SK-N-SH (cell line): ENCODE measurements at regions not wholly inside any gene's neighbourhood (a gene's known extent, or its start where the extent isn't known, plus 50 kb on each side); places are given as distances from the start of the nearest gene placed in this dataset.

Experiments
- CTCF ChIA-PET: fragments of 300-600, 350-600 bp; formaldehyde crosslinking; extraction: SDS; loops from one replicate; lab custom pipeline; 2021; lab: Yijun Ruan, JAX
- POLR2A ChIA-PET: fragments of 350-600 bp; sonication (Branson Sonifier 250); formaldehyde crosslinking; extraction: SDS; loops from one replicate; lab custom pipeline; 2020; ENCODE audit warnings: antibody characterized with exemption, inconsistent platforms; lab: Yijun Ruan, JAX
- DNase-seq: peaks from one replicate; pipeline ENCODE4 v3.0.0; 2012
- H2AFZ ChIP-seq: fragments of 200-600 bp; sonication (generic); 2 replicates; pipeline ENCODE4 v1.8.1; 2016; ENCODE audit warnings: antibody characterized with exemption, mild to moderate bottlenecking, low read depth
- H3F3A ChIP-seq: fragments of 200-600 bp; sonication (generic); replicated peaks from 2 replicates; pipeline ENCODE3; 2016; ENCODE audit warnings: antibody characterized with exemption, mild to moderate bottlenecking; ENCODE audit not compliant: insufficient read depth
- H3K27ac ChIP-seq, 2 experiments: fragments of 200-500 bp in 1 of 2; fragments of 200-600 bp in 1 of 2; sonication (Bioruptor generic) in 1 of 2; sonication (generic), shearing (Covaris generic) in 1 of 2; 2 replicates each; pipeline versions ENCODE4 v1.5.1 to v1.6.1; 2014 to 2016; ENCODE audit warnings: low read depth in 2 of 2, inconsistent platforms in 1 of 2, low read length in 1 of 2, mild to moderate bottlenecking in 1 of 2, mixed read lengths in 1 of 2
- H3K27me3 ChIP-seq: fragments of 200-600 bp; sonication (generic), shearing (Covaris generic); 2 replicates; pipeline ENCODE4 v1.6.1; 2016; ENCODE audit warnings: mixed run types; ENCODE audit not compliant: insufficient read depth
- H3K36me3 ChIP-seq, 2 experiments: fragments of 200-500 bp in 1 of 2; fragments of 200-600 bp in 1 of 2; sonication (Bioruptor generic) in 1 of 2; sonication (generic) in 1 of 2; replicated peaks in 1 of 2; 2 replicates each; pipeline versions ENCODE3 to v1.5.1; 2014 to 2016; ENCODE audit warnings: low read length in 1 of 2, mild to moderate bottlenecking in 1 of 2; ENCODE audit not compliant: insufficient read depth in 2 of 2, control insufficient read depth in 1 of 2
- H3K4me1 ChIP-seq, 2 experiments: fragments of 200-500 bp in 1 of 2; fragments of 200-600 bp in 1 of 2; sonication (Bioruptor generic) in 1 of 2; sonication (generic), shearing (Covaris generic) in 1 of 2; 2 replicates each; pipeline versions ENCODE4 v1.5.1 to v1.6.1; 2014 to 2016; ENCODE audit warnings: low read depth in 1 of 2, low read length in 1 of 2, mixed run types in 1 of 2; ENCODE audit not compliant: insufficient read depth in 2 of 2, control insufficient read depth in 1 of 2
- H3K4me2 ChIP-seq: fragments of 200-600 bp; sonication (generic), shearing (Covaris generic); 2 replicates; pipeline ENCODE4 v1.6.1; 2017; ENCODE audit warnings: mixed run types
- H3K4me3 ChIP-seq, 2 experiments: fragments of 200-500 bp in 1 of 2; fragments of 200-600 bp in 1 of 2; sonication (Bioruptor generic) in 1 of 2; sonication (generic), shearing (Covaris generic) in 1 of 2; 2 replicates each; pipeline versions ENCODE4 v1.5.1 to v1.8.1; 2014 to 2016; ENCODE audit warnings: low read depth in 2 of 2, inconsistent platforms in 1 of 2, low read length in 1 of 2, mild to moderate bottlenecking in 1 of 2, mixed read lengths in 1 of 2, moderate library complexity in 1 of 2
- H3K79me2 ChIP-seq: fragments of 200-600 bp; sonication (generic); 2 replicates; pipeline ENCODE4 v1.8.1; 2017; ENCODE audit warnings: mild to moderate bottlenecking; ENCODE audit not compliant: insufficient read depth
- H3K9ac ChIP-seq: fragments of 200-600 bp; sonication (generic); 2 replicates; pipeline ENCODE4 v1.6.1; 2017; ENCODE audit warnings: mixed run types
- H3K9me2 ChIP-seq: fragments of 200-600 bp; sonication (generic); 2 replicates; pipeline ENCODE4 v1.6.1; 2017; ENCODE audit warnings: mixed run types
- H3K9me3 ChIP-seq: fragments of 200-600 bp; sonication (generic); 2 replicates; pipeline ENCODE4 v1.6.1; 2017; ENCODE audit warnings: mixed run types, mild to moderate bottlenecking, moderate library complexity
- H4K20me1 ChIP-seq: fragments of 200-600 bp; sonication (generic); 2 replicates; pipeline ENCODE4 v1.6.1; 2017; ENCODE audit warnings: mild to moderate bottlenecking, mixed run types; ENCODE audit not compliant: insufficient read depth
- CHD2 ChIP-seq: fragments of 150-350 bp; IDR thresholded peaks from 2 replicates; pipeline ENCODE4 v1.6.1; 2018; ENCODE audit warnings: low read length; ENCODE audit not compliant: partially characterized antibody
- ELF1 ChIP-seq: IDR thresholded peaks from 2 replicates; pipeline ENCODE4 v1.4.0; 2012
- EP300 ChIP-seq, 2 experiments: IDR thresholded peaks; 2 replicates each; pipeline versions ENCODE4 v1.4.0 to v1.6.1; 2012; ENCODE audit warnings: borderline replicate concordance in 1 of 2, low read depth in 1 of 2, low read length in 1 of 2
- FOSL2 ChIP-seq: IDR thresholded peaks from 2 replicates; pipeline ENCODE4 v1.4.0; 2012; ENCODE audit warnings: low read depth, mild to moderate bottlenecking, moderate library complexity, borderline replicate concordance
- FOXJ3 ChIP-seq: sonication (generic); formaldehyde crosslinking; IDR thresholded peaks from 2 replicates; pipeline ENCODE4 v1.5.1; 2020; ENCODE audit warnings: mild to moderate bottlenecking, missing genetic modification reagents
- FOXM1 ChIP-seq: IDR thresholded peaks from 2 replicates; pipeline ENCODE4 v1.4.0; 2012; ENCODE audit warnings: low read depth, mild to moderate bottlenecking
- GABPA ChIP-seq: IDR thresholded peaks from 2 replicates; pipeline ENCODE4 v1.4.0; 2012; ENCODE audit warnings: low read depth, mild to moderate bottlenecking
- MXI1 ChIP-seq: IDR thresholded peaks from 2 replicates; pipeline ENCODE4 v1.6.1; 2012; ENCODE audit warnings: mild to moderate bottlenecking, low read depth, low read length, improper control_type of control experiment
- NRF1 ChIP-seq: IDR thresholded peaks from 2 replicates; pipeline ENCODE4 v1.6.1; 2012; ENCODE audit warnings: low read depth, mild to moderate bottlenecking, low read length
- PBX3 ChIP-seq: IDR thresholded peaks from 2 replicates; pipeline ENCODE4; 2012
- POLR2AphosphoS5 ChIP-seq: IDR thresholded peaks from 2 replicates; pipeline ENCODE4 v1.6.1; 2012; ENCODE audit warnings: low read depth, low read length
- SIN3A ChIP-seq: IDR thresholded peaks from 2 replicates; pipeline ENCODE4 v1.6.1; 2012; ENCODE audit warnings: low read depth, mild to moderate bottlenecking, low read length, moderate library complexity, borderline replicate concordance
- SMC3 ChIP-seq: IDR thresholded peaks from 2 replicates; pipeline ENCODE4 v1.6.1; 2012; ENCODE audit warnings: low read depth, low read length, improper control_type of control experiment
- TAF1 ChIP-seq: IDR thresholded peaks from 2 replicates; pipeline ENCODE4 v1.6.1; 2012; ENCODE audit warnings: low read depth, mild to moderate bottlenecking, low read length, moderate library complexity, borderline replicate concordance
- TCF12 ChIP-seq: IDR thresholded peaks from 2 replicates; pipeline ENCODE4 v1.4.0; 2012
- TEAD4 ChIP-seq: IDR thresholded peaks from 2 replicates; pipeline ENCODE4 v1.4.0; 2012; ENCODE audit warnings: mild to moderate bottlenecking, borderline replicate concordance; ENCODE audit not compliant: insufficient read depth
- YY1 ChIP-seq: IDR thresholded peaks from 2 replicates; pipeline ENCODE4 v1.4.0; 2012; ENCODE audit warnings: low read depth, mild to moderate bottlenecking
- WGBS: methylation state at CpG from one replicate; pipeline ENCODE4 v1.1.6; 2017; ENCODE audit warnings: low lambda C conversion rate; 5-methylcytosine and 5-hydroxymethylcytosine counted together
- TF ChIP-seq, protein P1 (sequence below): fragments of 150-350 bp; IDR thresholded peaks from 2 replicates; pipeline ENCODE4 v1.6.1; 2016; ENCODE audit warnings: mild to moderate bottlenecking, low read depth, low read length
- TF ChIP-seq, protein P2 (sequence below): IDR thresholded peaks from 2 replicates; pipeline ENCODE4 v1.4.0; 2012; ENCODE audit warnings: low read depth, borderline replicate concordance

DNA sequence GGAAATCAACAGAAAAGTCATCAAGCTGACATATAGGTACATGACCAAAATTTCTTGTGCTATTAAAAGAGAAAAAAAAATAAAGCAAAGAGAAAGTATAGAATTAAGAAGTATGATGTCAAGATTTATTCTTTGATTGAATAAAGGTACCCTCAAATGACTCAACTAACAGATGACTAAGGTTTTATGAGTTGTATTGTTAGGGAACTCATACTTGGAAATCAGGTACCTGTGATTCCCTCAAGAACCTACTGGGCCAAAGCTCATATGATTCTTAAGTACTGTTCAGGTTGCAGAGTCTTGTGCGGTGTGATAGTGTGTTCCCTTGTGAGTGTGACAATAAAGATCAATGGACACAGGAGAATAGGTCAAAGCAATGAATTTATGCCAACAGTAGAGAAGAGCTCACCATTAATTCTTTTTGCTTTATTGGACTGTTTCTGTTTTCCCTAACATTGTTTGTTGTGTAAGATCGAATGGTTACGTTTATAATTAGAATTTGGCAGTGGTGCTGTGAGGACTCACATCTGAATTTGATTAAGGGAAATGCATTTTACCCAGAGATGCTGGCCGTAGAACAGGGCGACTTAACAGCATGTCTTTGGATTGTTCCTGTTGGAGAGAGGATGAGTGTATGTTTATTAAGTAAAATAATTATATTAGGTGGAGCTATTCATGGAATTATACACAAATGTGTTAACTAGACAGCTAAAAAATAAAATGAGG, 293.2 kb upstream of the SEMA3D start (continued):
- TF ChIP-seq SIN3A = no peak
- TF ChIP-seq ELF1 = no peak
- TF ChIP-seq CHD2 = no peak
- TF ChIP-seq POLR2AphosphoS5 = peak; percentile 42; the same call in 1 of the 2 replicates
- no peak for TF ChIP-seq NRF1
- peak; percentile 93 for TF ChIP-seq TCF12
- TF ChIP-seq TAF1 = no peak
- TF ChIP-seq EP300 (IDR thresholded peaks at IDR 0.05; ENCODE audit: borderline replicate concordance in 1 of 2, low read depth in 1 of 2, low read length in 1 of 2) = peak in 1 of 2 experiments; percentile 69; a peak in 3 of 4 replicates

GRCh38 chr7:85478530-85478929, 291.7 kb upstream of the SEMA3D start:
- POLR2A ChIA-PET = no interaction called here

DNA sequence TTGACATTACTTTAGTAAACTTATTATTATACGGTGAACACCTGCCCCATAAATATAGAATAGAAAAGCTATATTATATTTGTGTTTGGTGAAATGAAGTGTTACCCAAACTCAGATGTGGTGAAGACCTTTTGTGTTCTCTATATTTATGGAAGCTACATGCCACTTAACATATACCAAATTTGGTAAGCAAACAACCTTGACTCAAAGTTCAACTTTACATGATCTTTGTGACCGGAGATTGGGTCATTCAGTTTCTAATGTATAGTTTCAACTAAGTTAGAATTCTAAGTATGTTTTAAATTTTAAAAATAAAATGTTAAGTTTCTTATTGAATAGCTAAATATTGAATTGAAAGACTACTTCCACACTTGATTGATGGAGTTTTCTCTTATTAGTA, 288.6 kb upstream of the SEMA3D start:
- POLR2A ChIA-PET = no interaction called here
- Histone ChIP-seq H3K79me2 (no peaks in the 10 kb centered on the region), H3K27me3 (no peaks in the 10 kb centered on the region), H4K20me1 (no peaks in the 10 kb centered on the region), H3K4me3 (no peak overlapping the region), H3F3A (peaks cover 29% of the 10 kb centered on the region), H3K4me2 (no peak overlapping the region), H3K9me3 (no peaks in the 10 kb centered on the region), H3K36me3 (no peaks in the 10 kb centered on the region), H3K27ac (no peak overlapping the region), H3K4me1 (peaks cover 10 to 12% of the 10 kb centered on the region in 2 experiments; a peak in 3 of 4 replicates), H3K9me2 (no peaks in the 10 kb centered on the region), H3K9ac (no peak overlapping the region), H2AFZ (no peak overlapping the region)
- no peak for DNase-seq
- WGBS = 96% methylated on average over 2 of the region's 2 CpGs
- CTCF ChIA-PET = no interaction called here
- TF ChIP-seq NRF1 (no peak), SIN3A (no peak), SMC3 (no peak), POLR2AphosphoS5 (no peak), YY1 (no peak), CHD2 (no peak), TEAD4 (no peak), FOSL2 (no peak), PBX3 (no peak), MXI1 (no peak), FOXJ3 (CRISPR knock-in tag) (no peak), EP300 (IDR thresholded peaks at IDR 0.05; ENCODE audit: borderline replicate concordance in 1 of 2, low read depth in 1 of 2, low read length in 1 of 2) (no peak), GABPA (no peak)
- TF ChIP-seq, protein P1, sequence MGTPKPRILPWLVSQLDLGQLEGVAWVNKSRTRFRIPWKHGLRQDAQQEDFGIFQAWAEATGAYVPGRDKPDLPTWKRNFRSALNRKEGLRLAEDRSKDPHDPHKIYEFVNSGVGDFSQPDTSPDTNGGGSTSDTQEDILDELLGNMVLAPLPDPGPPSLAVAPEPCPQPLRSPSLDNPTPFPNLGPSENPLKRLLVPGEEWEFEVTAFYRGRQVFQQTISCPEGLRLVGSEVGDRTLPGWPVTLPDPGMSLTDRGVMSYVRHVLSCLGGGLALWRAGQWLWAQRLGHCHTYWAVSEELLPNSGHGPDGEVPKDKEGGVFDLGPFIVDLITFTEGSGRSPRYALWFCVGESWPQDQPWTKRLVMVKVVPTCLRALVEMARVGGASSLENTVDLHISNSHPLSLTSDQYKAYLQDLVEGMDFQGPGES = no peak

More at GRCh38 chr7:85478530-85478929, 291.7 kb upstream of the SEMA3D start:
- CTCF ChIA-PET = interaction anchor here (0.6 kb wide), 1 partner anchor 73 kb away, joined by 3 read pairs; no protein-coding TSS in a partner anchor
- Histone ChIP-seq H3K9me2 (no peaks in the 10 kb centered on the region), H3F3A (peaks cover 24% of the 10 kb centered on the region), H3K9me3 (no peaks in the 10 kb centered on the region), H3K4me2 (no peak overlapping the region), H3K4me3 (no peak overlapping the region), H3K36me3 (no peaks in the 10 kb centered on the region), H3K27ac (no peak overlapping the region), H3K79me2 (no peaks in the 10 kb centered on the region), H3K27me3 (no peaks in the 10 kb centered on the region), H2AFZ (no peak overlapping the region; the same call in 1 of the 2 replicates), H4K20me1 (no peaks in the 10 kb centered on the region)
- WGBS = 80% methylated on average over 5 of the region's 5 CpGs
- TF ChIP-seq FOXM1 (no peak), NRF1 (no peak), CHD2 (no peak)
- TF ChIP-seq, protein P2, sequence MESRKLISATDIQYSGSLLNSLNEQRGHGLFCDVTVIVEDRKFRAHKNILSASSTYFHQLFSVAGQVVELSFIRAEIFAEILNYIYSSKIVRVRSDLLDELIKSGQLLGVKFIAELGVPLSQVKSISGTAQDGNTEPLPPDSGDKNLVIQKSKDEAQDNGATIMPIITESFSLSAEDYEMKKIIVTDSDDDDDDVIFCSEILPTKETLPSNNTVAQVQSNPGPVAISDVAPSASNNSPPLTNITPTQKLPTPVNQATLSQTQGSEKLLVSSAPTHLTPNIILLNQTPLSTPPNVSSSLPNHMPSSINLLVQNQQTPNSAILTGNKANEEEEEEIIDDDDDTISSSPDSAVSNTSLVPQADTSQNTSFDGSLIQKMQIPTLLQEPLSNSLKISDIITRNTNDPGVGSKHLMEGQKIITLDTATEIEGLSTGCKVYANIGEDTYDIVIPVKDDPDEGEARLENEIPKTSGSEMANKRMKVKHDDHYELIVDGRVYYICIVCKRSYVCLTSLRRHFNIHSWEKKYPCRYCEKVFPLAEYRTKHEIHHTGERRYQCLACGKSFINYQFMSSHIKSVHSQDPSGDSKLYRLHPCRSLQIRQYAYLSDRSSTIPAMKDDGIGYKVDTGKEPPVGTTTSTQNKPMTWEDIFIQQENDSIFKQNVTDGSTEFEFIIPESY = no peak
- TF ChIP-seq, all 33 proteins: peak for 0
- Histone ChIP-seq H3K9ac (no peak overlapping the region), H3K4me1 (peaks cover 19 to 20% of the 10 kb centered on the region in 2 experiments; a peak in 3 of 4 replicates)
- DNase-seq = no peak
